HEK293 (cell line): ENCODE measurements at regions not wholly inside any gene's neighbourhood (a gene's known extent, or its start where the extent isn't known, plus 50 kb on each side); places are given as distances from the start of the nearest gene placed in this dataset.

Experiments
- BCL11A ChIP-seq: fragments of 450-650 bp; formaldehyde crosslinking; IDR thresholded peaks from 2 replicates; pipeline ENCODE4 v1.5.1; 2016; ENCODE audit warnings: low read depth, missing biosample characterization, missing genetic modification characterization
- CTCF ChIP-seq: fragments of 450-650 bp; formaldehyde crosslinking; IDR thresholded peaks from 2 replicates; pipeline ENCODE4 v1.5.1; 2016; ENCODE audit warnings: missing biosample characterization, missing genetic modification characterization
- KLF9 ChIP-seq: fragments of 450-650 bp; formaldehyde crosslinking; IDR thresholded peaks from 2 replicates; pipeline ENCODE4 v1.5.1; 2016; ENCODE audit warnings: missing biosample characterization, missing genetic modification characterization, low read depth
- REPIN1 ChIP-seq: fragments of 450-650 bp; formaldehyde crosslinking; IDR thresholded peaks from 2 replicates; pipeline ENCODE4 v1.5.1; 2017; ENCODE audit warnings: missing biosample characterization, missing genetic modification characterization, low read depth
- TCF7L2 ChIP-seq: IDR thresholded peaks from 2 replicates; pipeline ENCODE4 v1.6.1; 2011; ENCODE audit warnings: low read depth, mild to moderate bottlenecking, inconsistent platforms, low read length, moderate library complexity, borderline replicate concordance
- ZBTB10 ChIP-seq: fragments of 450-650 bp; formaldehyde crosslinking; IDR thresholded peaks from 2 replicates; pipeline ENCODE4 v1.5.1; 2016; ENCODE audit warnings: missing biosample characterization, missing genetic modification characterization
- ZNF776 ChIP-seq: fragments of 450-650 bp; formaldehyde crosslinking; IDR thresholded peaks from 2 replicates; pipeline ENCODE4 v1.5.0; 2017; ENCODE audit warnings: missing biosample characterization, missing genetic modification characterization, borderline replicate concordance

- no peak for TF ChIP-seq ZBTB10
- no peak for TF ChIP-seq CTCF (tag by site-specific recombination)
- TF ChIP-seq TCF7L2, result no peak
- TF ChIP-seq KLF9 (tag by site-specific recombination), result no peak
- TF ChIP-seq BCL11A (tag by site-specific recombination), result no peak
- TF ChIP-seq REPIN1 (tag by site-specific recombination), result no peak
- no peak for TF ChIP-seq ZNF776 (tag by site-specific recombination)
Observed at GRCh38 chr14:40374221-40374620, 942.0 kb upstream of the FBXO33 start.
